Prostate gland (tissue), 2 donors: ENCODE measurements at regions not wholly inside any gene's neighbourhood (a gene's known extent, or its start where the extent isn't known, plus 50 kb on each side); places are given as distances from the start of the nearest gene placed in this dataset.

ENCODE experiments used
- DNase-seq: peaks from one replicate; pipeline ENCODE4 v3.0.0-alpha.2; 2019; ENCODE audit warnings: low spot score
- H3K27ac ChIP-seq, 2 donors: fragments of 200-600 bp; sonication (generic); 2 replicates each; pipeline ENCODE4 v1.5.1; 2017 to 2019
- H3K27me3 ChIP-seq: fragments of 200-600 bp; sonication (generic); replicated peaks from 2 replicates; pipeline ENCODE4 v1.5.1; 2019; ENCODE audit not compliant: insufficient read depth
- H3K36me3 ChIP-seq, 2 donors: fragments of 200-600 bp; sonication (generic); 1 replicate in 1 of 2; 2 replicates in 1 of 2; pipeline versions ENCODE4 v1.5.1 to v1.8.1; 2017 to 2019
- H3K4me1 ChIP-seq: fragments of 200-600 bp; sonication (generic); replicated peaks from 2 replicates; pipeline ENCODE4 v1.5.1; 2019
- H3K4me3 ChIP-seq, 2 donors: fragments of 200-600 bp; sonication (generic); 2 replicates each; pipeline ENCODE4 v1.5.1; 2017 to 2019
- H3K9me3 ChIP-seq: fragments of 200-600 bp; sonication (generic); 2 replicates; pipeline ENCODE4 v1.5.1; 2017
- CTCF ChIP-seq, 4 experiments: fragments of 200-600 bp in 2 of 4; fragments of 450-650 bp in 2 of 4; sonication (generic) in 2 of 4; IDR thresholded peaks; 1 replicate in 3 of 4; 2 replicates in 1 of 4; pipeline ENCODE4 v1.5.1; 2016 to 2019; ENCODE audit warnings: antibody characterized with exemption in 4 of 4, mild to moderate bottlenecking in 2 of 4, moderate library complexity in 2 of 4
- POLR2A ChIP-seq: fragments of 450-650 bp; IDR thresholded peaks from one replicate; pipeline ENCODE4 v1.6.1; 2016; ENCODE audit warnings: antibody characterized with exemption, mild to moderate bottlenecking
- POLR2AphosphoS5 ChIP-seq: sonication (generic); formaldehyde crosslinking; IDR thresholded peaks from one replicate; pipeline ENCODE4 v1.6.1; 2017; ENCODE audit warnings: antibody characterized with exemption
- WGBS: methylation state at CpG from one replicate; pipeline ENCODE4 v1.1.5; 2018; 5-methylcytosine and 5-hydroxymethylcytosine counted together
- intact Hi-C: fragments of 100-400 bp; cut with DNase I; formaldehyde crosslinking; loops from one replicate; pipeline ENCODE4 v1.14.2; 2022

GRCh38 chr7:13551503-13551902 lies 438.0 kb downstream of the ETV1 start:
- no peaks in the 10 kb centered on the region for H3K27me3 ChIP-seq
- WGBS, result 64% methylated on average over 3 of the region's 3 CpGs
- H3K36me3 ChIP-seq, result no peaks in the 10 kb centered on the region
- no peaks in the 10 kb centered on the region for H3K4me1 ChIP-seq
- no peaks in the 10 kb centered on the region for H3K9me3 ChIP-seq
- H3K27ac ChIP-seq, result no peak overlapping the region
- intact Hi-C loops, result no loop called here
- DNase-seq, result no peak
- TF ChIP-seq POLR2A (no peak), CTCF (IDR thresholded peaks at IDR 0.05) (no peak), POLR2AphosphoS5 (no peak)
- H3K4me3 ChIP-seq, result no peak overlapping the region

GRCh38 chr7:13560441-13560840 lies 429.0 kb downstream of the ETV1 start:
- no peak overlapping the region for H3K27ac ChIP-seq
- TF ChIP-seq CTCF (IDR thresholded peaks at IDR 0.05) (no peak), POLR2AphosphoS5 (no peak), POLR2A (no peak)
- H3K9me3 ChIP-seq, result no peaks in the 10 kb centered on the region
- H3K4me3 ChIP-seq, result no peak overlapping the region
- no peak for DNase-seq
- no peaks in the 10 kb centered on the region for H3K4me1 ChIP-seq
- H3K27me3 ChIP-seq, result no peaks in the 10 kb centered on the region
- intact Hi-C loops, result no loop called here
- no peaks in the 10 kb centered on the region for H3K36me3 ChIP-seq

- H3K4me1 ChIP-seq, result no peaks in the 10 kb centered on the region
- no peaks in the 10 kb centered on the region for H3K9me3 ChIP-seq
- H3K36me3 ChIP-seq, result no peaks in the 10 kb centered on the region
- no peaks in the 10 kb centered on the region for H3K27me3 ChIP-seq
- intact Hi-C loops, result no loop called here
- DNase-seq, result no peak
- no peak overlapping the region for H3K4me3 ChIP-seq
- no peak overlapping the region for H3K27ac ChIP-seq
- WGBS, result 83% methylated on average over 3 of the region's 3 CpGs
- TF ChIP-seq POLR2AphosphoS5, result no peak
- no peak for TF ChIP-seq POLR2A
- TF ChIP-seq CTCF (IDR thresholded peaks at IDR 0.05), result no peak
Observed at GRCh38 chr7:13563257-13563656, 426.2 kb downstream of the ETV1 start.

GRCh38 chr7:13563680-13564079 lies 425.8 kb downstream of the ETV1 start:
- TF ChIP-seq CTCF (IDR thresholded peaks at IDR 0.05) (no peak), POLR2AphosphoS5 (no peak), POLR2A (no peak)
- H3K27ac ChIP-seq, result no peak overlapping the region
- intact Hi-C loops, result no loop called here
- no peaks in the 10 kb centered on the region for H3K36me3 ChIP-seq
- no peaks in the 10 kb centered on the region for H3K4me1 ChIP-seq
- WGBS, result 83% methylated on average over 5 of the region's 5 CpGs
- no peak overlapping the region for H3K4me3 ChIP-seq
- H3K27me3 ChIP-seq, result no peaks in the 10 kb centered on the region
- no peaks in the 10 kb centered on the region for H3K9me3 ChIP-seq
- DNase-seq, result no peak

- Histone ChIP-seq H3K36me3 (no peaks in the 10 kb centered on the region), H3K27ac (no peak overlapping the region), H3K4me3 (no peak overlapping the region), H3K4me1 (no peaks in the 10 kb centered on the region), H3K9me3 (no peaks in the 10 kb centered on the region), H3K27me3 (no peaks in the 10 kb centered on the region)
- 56% methylated on average over 3 of the region's 3 CpGs for WGBS
- no peak for TF ChIP-seq POLR2A
- TF ChIP-seq POLR2AphosphoS5, result no peak
- TF ChIP-seq CTCF (IDR thresholded peaks at IDR 0.05), result no peak
- DNase-seq, result no peak
- intact Hi-C loops, result no loop called here
Observed at GRCh38 chr7:13577566-13578145, 411.8 kb downstream of the ETV1 start.
